RPMI8226 (cell line): ENCODE measurements at regions not wholly inside any gene's neighbourhood (a gene's known extent, or its start where the extent isn't known, plus 50 kb on each side); places are given as distances from the start of the nearest gene placed in this dataset.
A peak's percentile ranks its signal among the peaks of the same experiment; 100 is the strongest.
"Not testable (repeated sequence)": the region's sequence is repeated elsewhere in the genome, so short reads cannot be mapped to it uniquely, and the experiment has no call there.

ENCODE experiments used
- DNase-seq: peaks from one replicate; pipeline ENCODE4 v3.0.0-alpha.2; 2015

- DNase-seq: no peak
Measured at GRCh38 chr2:216774620-216775019, 79.3 kb upstream of the IGFBP5 start.

DNA sequence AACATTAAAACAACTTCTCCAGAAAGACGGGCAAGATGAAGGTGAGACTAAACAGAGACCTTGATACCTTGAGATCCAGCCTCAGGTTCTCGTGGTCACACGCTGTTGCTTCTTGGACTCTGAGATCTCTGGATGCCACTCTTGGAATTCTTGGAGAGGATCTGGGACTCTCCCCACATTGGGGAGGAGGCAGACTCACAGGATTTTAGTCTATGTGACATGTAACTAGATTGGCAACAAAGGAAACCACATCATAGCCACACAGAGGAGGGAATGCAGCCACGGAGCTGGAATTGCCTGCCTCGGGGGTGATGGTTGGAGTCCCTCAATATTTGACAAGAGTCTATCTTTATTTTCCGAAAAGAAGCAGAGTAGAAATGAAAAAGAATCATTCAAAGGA is 78.8 kb upstream of the IGFBP5 start:
- no peak for DNase-seq

- DNase-seq: peak; percentile 38
Measured at GRCh38 chr2:216773072-216773471, 77.7 kb upstream of the IGFBP5 start.

DNA sequence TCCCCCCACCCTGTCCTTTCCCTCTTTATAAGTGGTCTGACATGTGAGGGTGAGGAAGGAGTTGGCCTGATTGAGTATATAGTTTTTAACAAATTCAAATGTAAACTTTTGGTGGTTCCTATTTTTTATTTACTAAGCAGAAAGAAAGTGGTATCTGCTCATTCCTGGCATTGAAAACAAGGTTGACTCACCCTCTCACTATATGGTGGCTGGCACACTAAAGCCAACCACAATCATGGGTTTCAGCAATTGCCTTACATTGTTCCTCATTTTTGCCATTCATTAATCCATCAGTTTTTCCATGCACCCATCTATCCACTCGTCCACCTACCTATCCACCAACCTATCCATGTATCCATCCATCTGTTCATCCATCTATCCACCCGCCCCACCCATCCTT is 75.4 kb upstream of the IGFBP5 start:
- DNase-seq: no peak

DNA sequence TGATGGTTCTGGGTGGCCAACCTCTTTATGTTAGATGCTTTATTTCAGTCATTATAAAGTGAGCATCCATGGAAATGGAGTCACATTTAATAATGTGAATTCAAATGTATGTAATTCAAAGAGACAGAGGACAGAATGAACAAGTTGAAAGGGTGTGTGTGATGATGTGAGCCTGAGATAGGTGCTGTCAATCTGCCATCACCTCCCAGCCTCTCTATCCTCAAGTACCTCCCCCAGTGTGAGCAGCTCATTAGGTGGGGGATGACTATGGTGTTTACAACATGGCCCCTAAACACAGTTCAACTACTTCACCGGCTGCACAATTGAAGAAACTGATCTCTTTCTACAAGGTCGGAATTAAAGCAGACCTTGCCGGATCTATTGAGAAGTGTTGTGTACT is 74.7 kb upstream of the IGFBP5 start:
- DNase-seq: no peak

DNA sequence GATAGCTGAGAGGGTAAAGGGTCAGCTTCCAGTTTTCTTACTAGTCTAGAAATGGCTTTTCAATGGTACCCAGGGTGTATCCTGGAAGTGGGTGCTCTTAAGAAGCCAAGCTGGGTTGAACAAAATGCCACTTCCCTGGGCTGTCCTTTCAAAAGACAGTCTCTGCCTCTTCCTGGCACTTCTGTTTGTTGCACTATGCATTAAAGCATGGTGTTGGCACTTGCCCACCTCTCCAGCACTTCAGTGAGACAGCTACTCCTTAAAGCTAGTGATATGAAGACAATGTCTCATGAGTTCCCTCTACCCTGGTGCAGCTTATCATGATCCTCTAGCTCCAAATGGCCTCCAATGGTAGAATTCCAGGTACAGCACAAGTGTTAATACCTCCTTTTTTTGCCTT is 74.3 kb upstream of the IGFBP5 start:
- no peak for DNase-seq

DNA sequence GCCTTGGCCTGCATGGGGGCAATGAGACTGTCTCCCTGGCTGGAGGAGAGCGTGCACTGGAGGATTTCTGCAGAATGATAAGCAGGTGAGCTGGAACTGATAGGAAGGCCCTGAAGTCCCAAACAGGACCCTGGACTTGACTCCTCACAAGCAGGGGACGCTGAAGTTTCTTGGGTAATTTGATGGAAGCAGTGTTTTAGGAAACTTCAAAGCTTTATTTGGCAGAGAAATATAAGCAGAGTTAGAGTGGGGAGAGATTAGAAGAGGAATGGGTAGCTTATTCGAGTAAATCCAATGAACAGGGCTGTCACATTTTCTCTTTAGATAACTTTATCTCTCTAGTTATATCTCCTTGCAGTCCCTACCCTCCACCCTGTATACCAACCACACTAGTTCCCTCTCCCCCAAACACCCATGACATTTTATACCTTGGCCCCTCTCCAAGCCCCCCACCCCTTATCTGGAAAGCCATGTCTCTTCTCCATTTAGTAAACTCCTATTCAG is 73.6 kb upstream of the IGFBP5 start:
- no peak for DNase-seq

GRCh38 chr2:216765761-216766262 is 70.5 kb upstream of the IGFBP5 start:
- no peak for DNase-seq

DNA sequence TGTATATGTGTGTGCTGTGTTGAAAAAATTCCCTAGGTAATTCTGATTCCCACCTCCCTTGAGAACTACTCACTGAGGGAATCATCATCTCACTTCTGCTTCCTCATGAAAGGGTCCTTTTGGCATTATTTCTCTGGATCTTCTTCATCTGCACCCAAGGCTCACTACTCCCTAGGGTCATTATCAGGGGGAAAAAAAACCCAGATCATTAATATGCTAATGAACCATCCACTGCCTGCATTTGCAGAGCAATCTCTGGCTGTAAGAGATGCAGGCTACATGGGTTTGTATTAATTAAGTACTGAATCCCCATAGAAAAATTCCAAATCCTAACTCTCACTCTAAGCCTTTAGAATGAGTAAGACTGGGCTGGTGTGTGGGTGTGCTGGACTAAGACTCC is 68.0 kb upstream of the IGFBP5 start:
- no peak for DNase-seq

DNA sequence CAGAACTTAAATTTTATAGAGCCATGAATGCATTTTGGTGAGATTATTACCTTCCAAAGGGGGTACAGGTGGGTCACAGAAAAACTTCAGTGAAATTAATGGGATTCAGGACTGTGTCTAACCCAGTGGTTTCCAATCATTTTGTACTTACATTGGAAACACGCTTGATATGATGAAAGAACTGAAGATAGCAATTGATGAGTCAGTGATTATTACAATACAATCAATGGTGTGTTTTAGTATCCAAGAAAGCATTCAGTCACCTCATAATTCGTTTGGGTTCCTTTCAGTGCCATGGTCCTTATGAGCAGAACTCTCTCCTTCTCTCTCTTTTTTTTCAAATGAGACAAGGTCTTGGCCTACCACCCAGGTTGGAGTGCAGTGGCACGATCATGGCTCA is 66.5 kb upstream of the IGFBP5 start:
- no peak for DNase-seq

- no peak for DNase-seq
Measured at GRCh38 chr2:216761133-216761532, 65.8 kb upstream of the IGFBP5 start.

DNA sequence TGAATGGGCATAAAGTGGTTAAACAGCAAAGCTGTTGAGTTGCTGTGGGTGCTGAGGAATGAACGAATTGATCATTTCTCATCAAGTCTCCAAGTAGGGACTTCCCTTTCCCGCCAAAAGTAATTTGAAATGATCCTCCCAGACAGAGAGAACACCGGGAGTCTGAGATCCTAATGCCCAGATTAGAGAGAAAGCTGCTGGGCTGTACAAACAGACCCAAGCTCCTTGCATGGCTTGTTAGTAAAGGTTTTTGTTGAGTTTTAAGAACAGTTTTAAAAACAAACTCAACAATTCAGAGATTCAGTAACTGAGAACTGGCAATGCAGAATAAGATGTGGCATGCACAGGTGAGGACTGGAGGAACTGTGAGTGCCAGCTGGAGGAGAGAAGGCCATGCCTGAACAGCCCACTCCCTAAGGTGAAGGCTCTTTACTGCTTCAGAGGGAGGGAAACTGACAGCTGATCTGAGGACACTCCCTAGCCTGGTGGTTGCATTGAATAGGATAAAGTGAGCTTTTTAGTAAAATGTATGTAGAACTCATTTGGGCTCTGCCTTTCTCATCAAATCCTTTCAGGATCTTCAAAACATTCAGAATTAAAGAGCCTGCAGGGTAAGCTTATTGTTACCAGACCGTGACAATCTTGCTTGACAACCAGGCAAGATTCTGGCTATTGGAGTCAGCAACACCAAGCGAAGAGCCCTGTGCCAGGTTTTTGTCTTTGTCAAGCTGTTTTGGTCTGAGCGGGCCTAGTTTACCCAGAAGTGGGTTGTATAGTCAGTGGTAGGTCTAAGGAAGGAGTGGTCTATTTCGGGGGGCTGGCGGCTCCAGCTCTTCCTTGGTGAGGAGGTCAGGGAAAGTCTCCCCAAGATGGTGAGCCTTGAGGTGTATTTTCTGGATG is 63.2 kb upstream of the IGFBP5 start:
- no peak for DNase-seq

DNA sequence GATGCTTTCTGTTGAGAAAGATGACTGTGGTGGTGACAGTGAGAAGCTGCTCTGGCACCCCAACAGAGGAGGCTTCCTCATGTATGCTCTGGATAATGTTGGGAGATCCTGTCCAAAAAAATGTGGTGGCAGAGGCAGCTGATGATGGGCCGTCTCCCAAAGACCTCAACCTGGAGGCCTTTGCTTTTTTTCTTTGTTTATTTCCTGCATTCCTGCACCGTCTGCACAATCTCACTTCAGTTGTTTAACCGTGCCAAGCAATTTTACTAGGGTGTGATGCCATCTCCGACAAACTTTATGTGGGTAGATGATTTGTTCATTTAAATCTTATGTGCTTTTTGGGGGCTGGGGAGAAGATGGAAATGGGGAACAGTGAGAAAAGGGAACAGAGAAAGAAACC is 62.2 kb upstream of the IGFBP5 start:
- no peak for DNase-seq

DNA sequence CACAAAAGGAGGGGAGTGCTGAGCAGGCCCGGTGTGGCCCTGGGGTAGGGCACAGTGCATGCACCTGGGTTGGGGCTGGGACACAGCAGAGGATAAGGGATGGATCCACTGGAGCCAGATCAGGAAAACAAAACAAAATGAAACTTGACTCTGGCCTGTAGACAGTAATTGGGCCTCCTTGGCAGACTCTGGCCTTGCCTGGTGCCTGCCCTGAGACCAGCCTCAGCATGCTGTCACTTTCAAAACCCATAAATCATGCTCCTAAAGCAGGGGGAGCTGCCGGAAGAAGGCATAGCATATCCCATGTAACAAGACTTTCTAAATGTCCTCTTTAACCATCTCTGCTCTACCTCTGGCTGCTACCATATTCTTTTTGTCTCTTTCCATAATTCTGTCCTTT is 61.1 kb upstream of the IGFBP5 start:
- no peak for DNase-seq

DNA sequence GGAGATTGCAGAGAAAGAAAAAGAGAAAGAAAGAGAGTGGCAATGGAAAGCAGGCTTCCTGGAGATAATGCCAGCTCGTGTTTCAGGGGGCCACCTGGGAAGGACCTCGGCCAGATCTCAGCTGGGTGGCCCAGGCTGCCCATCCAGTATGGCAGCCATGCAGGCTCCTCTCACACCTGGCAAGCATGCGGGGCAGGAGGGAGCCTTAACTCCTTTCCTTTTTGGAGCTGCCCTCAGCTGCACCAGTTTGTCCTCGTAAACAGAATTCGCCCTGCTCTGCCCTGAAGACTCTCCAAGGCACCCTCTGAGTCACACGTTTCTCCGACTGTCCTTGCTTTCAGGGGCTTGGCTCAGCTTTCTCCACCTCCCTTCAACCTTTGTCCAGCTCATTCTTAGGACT is 59.5 kb upstream of the IGFBP5 start:
- no peak for DNase-seq

GRCh38 chr2:216754336-216754735 is 59.0 kb upstream of the IGFBP5 start:
- no peak for DNase-seq

DNA sequence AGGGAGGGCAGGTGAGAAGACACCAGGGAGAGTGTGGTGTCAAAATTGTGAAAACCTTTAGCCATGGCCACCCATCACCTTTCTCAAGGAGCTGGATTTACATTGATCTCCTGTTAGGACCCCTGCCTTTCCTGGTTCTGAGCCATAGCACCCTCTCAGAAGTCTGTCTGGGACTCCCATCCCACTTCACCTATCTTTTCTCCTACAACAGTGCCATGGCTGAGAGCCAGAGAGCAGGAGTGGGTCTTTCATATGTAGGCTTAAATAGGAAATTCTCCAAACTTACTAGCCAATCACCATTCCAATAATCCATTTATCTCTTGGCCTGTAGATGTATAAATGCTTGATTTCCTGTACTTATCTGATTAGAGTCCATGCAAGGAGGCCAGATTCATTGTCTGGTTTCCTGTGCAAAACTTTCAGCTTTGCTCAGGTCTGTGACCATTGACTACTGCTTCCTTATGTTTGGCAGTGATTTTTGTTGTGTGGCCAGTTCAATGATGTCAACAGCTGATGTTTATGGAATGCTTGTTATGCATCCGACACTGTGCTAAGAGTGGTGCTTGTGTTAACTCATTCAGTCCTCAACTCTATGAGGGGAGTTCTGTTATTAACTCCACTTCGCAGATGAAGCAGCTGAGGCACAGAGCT is 57.6 kb upstream of the IGFBP5 start:
- no peak for DNase-seq

DNA sequence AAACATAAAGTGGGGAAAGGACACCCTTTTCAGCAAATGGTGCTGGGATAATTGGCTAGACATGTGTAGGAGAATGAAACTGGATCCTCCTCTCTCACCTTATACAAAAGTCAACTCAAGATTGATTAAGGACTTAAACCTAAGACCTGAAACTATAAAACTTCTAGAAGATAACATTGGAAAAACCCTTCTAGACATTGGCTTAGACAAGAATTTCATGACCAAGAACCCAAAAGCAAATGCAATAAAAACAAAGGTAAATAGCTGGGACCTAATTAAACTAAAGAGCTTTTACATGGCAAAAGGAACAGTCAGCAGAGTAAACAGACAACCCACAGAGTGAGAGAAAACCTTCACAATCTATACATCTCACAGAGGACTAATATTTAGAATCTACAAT is 55.4 kb upstream of the IGFBP5 start:
- not testable (repeated sequence) for DNase-seq

DNA sequence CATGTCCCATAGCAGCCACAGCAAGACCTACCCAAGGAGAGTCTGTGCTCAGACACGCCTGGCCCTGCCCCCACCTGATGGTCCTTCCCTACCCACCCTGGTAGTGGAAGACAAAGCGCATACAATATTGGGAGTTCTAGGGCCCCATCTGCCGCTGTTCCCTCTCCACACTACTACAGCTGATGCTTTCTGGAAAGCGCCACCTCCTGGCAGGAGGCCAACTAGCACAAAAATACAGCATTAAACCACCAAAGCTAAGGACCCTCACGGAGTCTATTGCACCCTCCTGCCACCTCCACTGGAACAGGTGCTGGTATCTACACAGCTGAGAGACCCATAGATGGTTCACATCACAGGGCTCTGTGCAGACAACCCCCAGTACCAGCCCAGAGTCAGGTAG is 50.9 kb upstream of the IGFBP5 start:
- DNase-seq: not testable (repeated sequence)

DNA sequence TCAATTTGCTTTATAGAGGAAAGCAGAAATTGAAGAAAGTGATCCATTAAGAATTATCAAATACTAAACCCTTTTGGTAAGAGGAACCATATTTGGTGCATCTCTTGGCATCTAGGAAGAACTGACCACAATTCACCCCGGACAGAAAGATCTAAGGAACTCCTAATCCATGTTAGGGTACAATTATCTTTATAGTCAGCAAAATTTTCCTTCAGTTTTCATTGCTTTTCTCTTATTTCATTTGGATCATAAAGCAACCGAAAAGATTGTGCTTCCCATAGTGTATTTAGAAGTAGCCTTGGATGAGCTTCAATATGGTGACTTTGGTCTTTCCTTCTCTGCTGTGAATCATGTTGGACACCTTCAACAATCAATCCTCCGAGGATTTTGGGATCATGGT is 50.1 kb upstream of the IGFBP5 start:
- DNase-seq: no peak
